B cell (primary cell): ENCODE measurements at regions not wholly inside any gene's neighbourhood (a gene's known extent, or its start where the extent isn't known, plus 50 kb on each side); places are given as distances from the start of the nearest gene placed in this dataset.

Experiments used
- EZH2 ChIP-seq: IDR thresholded peaks from 2 replicates; pipeline ENCODE4 v1.6.1; 2012; ENCODE audit warnings: borderline replicate concordance, low read depth, mild to moderate bottlenecking, moderate library complexity, low read length; ENCODE audit not compliant: insufficient read depth, poor library complexity, severe bottlenecking
- TF ChIP-seq, protein P1 (sequence below): fragments of 200-600 bp; IDR thresholded peaks from one replicate; pipeline ENCODE4 v1.8.0; 2022; ENCODE audit warnings: antibody characterized with exemption, mild to moderate bottlenecking

DNA sequence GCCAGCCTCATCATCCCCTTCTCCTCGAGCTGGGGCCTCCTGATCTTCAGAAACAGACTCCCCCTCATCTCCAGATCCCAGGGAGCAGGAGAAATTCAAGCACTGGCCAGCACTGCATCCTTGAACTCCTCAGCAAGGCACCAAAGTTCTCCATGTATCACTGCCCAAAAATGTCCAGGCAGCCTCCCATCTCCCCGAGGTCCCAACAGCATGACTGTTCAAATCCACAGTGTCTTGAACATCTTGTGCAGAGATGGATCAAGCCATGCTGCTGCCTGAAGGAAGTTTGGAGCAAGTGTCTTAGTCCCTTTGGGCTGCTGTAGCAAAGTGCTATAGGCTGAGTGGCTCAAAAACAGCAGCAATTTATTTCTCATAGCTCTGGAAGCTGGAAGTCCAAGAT lies 115.5 kb upstream of the GALNT17 start:
- TF ChIP-seq, protein P1, sequence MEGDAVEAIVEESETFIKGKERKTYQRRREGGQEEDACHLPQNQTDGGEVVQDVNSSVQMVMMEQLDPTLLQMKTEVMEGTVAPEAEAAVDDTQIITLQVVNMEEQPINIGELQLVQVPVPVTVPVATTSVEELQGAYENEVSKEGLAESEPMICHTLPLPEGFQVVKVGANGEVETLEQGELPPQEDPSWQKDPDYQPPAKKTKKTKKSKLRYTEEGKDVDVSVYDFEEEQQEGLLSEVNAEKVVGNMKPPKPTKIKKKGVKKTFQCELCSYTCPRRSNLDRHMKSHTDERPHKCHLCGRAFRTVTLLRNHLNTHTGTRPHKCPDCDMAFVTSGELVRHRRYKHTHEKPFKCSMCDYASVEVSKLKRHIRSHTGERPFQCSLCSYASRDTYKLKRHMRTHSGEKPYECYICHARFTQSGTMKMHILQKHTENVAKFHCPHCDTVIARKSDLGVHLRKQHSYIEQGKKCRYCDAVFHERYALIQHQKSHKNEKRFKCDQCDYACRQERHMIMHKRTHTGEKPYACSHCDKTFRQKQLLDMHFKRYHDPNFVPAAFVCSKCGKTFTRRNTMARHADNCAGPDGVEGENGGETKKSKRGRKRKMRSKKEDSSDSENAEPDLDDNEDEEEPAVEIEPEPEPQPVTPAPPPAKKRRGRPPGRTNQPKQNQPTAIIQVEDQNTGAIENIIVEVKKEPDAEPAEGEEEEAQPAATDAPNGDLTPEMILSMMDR, result no peak
- no peak for TF ChIP-seq EZH2
